ENCODE measurements at regions not wholly inside any gene's neighbourhood (a gene's known extent, or its start where the extent isn't known, plus 50 kb on each side); places are given as distances from the start of the nearest gene placed in this dataset.

GRCh38 chr4:110705440-110705782 is 82.5 kb upstream of the PITX2 start:
- peak; percentile 79 for DNase-seq (ENCODE audit: low spot score)
- Histone ChIP-seq H3K36me3 (ENCODE audit: insufficient read depth, low read length) (peaks cover 5% of the 10 kb centered on the region), H3K4me2 (ENCODE audit: low read length) (peak overlapping the region; percentile 76), H2AFZ (ENCODE audit: low read length) (peak overlapping the region; percentile 59), H3K27ac (ENCODE audit: low read depth, low read length, poor library complexity, severe bottlenecking) (peak overlapping the region; percentile 95), H4K20me1 (ENCODE audit: insufficient read depth, low read length) (no peaks in the 10 kb centered on the region), H3K4me1 (ENCODE audit: insufficient read depth, low read length, poor library complexity, severe bottlenecking) (peaks cover 72% of the 10 kb centered on the region), H3K9me3 (ENCODE audit: low read length) (peaks cover 22% of the 10 kb centered on the region; the same call in 1 of the 2 replicates), H3K4me3 (ENCODE audit: low read depth, low read length, poor library complexity, severe bottlenecking) (peak overlapping the region; percentile 55), H3K9me2 (ENCODE audit: insufficient read depth, low read length) (no peaks in the 10 kb centered on the region), H3K79me2 (ENCODE audit: insufficient read depth, low read depth, low read length) (no peaks in the 10 kb centered on the region)
- ChIA-PET POLR2A (interaction anchor here (1.0 kb wide), 1 partner anchor 44 kb away, joined by 3 read pairs; no protein-coding TSS in a partner anchor), CTCF (ENCODE audit: unreplicated experiment) (no interaction called here)
- intact Hi-C loops (cut with micrococcal nuclease; ENCODE audit: unreplicated experiment), result loop anchor here (2.0 to 10.0 kb wide), 4 partner anchors 83 to 711 kb away; partner anchors contain the start of genes ELOVL6 and PITX2
- TF ChIP-seq EZH2phosphoT487 (IDR thresholded peaks at IDR 0.05; ENCODE audit: borderline replicate concordance, low read depth, low read length) (no peak), CTCF (conservative IDR thresholded peaks at IDR 0.05; ENCODE audit: low read length) (no peak)
- no TSS peak for BruUV-seq (replicated peaks)

DNA sequence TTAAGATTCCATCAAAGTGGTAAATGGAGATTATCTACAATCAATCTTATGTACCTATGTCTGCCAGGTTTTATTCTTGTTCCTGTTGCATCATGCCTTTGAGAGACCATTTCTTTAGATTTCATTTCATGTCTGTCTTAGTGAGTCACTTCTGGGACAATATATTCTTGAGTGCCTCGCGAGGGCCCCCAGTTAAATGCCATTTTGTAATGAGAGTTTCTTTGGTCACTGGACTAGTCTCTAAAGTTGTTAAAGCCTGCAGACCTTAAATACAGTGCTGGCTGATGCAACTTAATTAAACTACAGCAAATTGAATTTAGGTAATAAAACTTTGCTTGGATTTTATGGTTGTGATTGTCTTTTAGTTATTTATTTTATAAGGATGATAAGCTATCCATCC is 87.2 kb upstream of the PITX2 start:
- no TSS peak for BruUV-seq (replicated peaks)
- no peak for DNase-seq (ENCODE audit: low spot score)
- Histone ChIP-seq H3K79me2 (ENCODE audit: insufficient read depth, low read depth, low read length) (no peaks in the 10 kb centered on the region), H3K4me2 (ENCODE audit: low read length) (no peak overlapping the region), H3K4me3 (ENCODE audit: low read depth, low read length, poor library complexity, severe bottlenecking) (no peak overlapping the region), H3K36me3 (ENCODE audit: insufficient read depth, low read length) (peaks cover 5% of the 10 kb centered on the region), H4K20me1 (ENCODE audit: insufficient read depth, low read length) (no peaks in the 10 kb centered on the region), H3K4me1 (ENCODE audit: insufficient read depth, low read length, poor library complexity, severe bottlenecking) (peaks cover 43% of the 10 kb centered on the region), H3K9me2 (ENCODE audit: insufficient read depth, low read length) (no peaks in the 10 kb centered on the region), H3K9me3 (ENCODE audit: low read length) (peaks cover 31% of the 10 kb centered on the region; the same call in 1 of the 2 replicates), H3K27ac (ENCODE audit: low read depth, low read length, poor library complexity, severe bottlenecking) (no peak overlapping the region), H2AFZ (ENCODE audit: low read length) (no peak overlapping the region; the same call in 1 of the 2 replicates)
- TF ChIP-seq EZH2phosphoT487 (IDR thresholded peaks at IDR 0.05; ENCODE audit: borderline replicate concordance, low read depth, low read length) (no peak), CTCF (conservative IDR thresholded peaks at IDR 0.05; ENCODE audit: low read length) (no peak)
- CTCF ChIA-PET (ENCODE audit: unreplicated experiment), result no interaction called here
- POLR2A ChIA-PET, result interaction anchor here (0.6 kb wide), 1 partner anchor 22 kb away, joined by 3 read pairs; no protein-coding TSS in a partner anchor
- intact Hi-C loops (cut with micrococcal nuclease; ENCODE audit: unreplicated experiment), result no loop called here

- no TSS peak for BruUV-seq (replicated peaks)
- H3K4me3 ChIP-seq (ENCODE audit: low read depth, low read length, poor library complexity, severe bottlenecking), result no peak overlapping the region
- no peak overlapping the region for H3K4me2 ChIP-seq (ENCODE audit: low read length)
- H3K9me3 ChIP-seq (ENCODE audit: low read length), result peaks cover 21% of the 10 kb centered on the region; the same call in 1 of the 2 replicates
- ChIA-PET CTCF (ENCODE audit: unreplicated experiment) (no interaction called here), POLR2A (no interaction called here)
- no peaks in the 10 kb centered on the region for H4K20me1 ChIP-seq (ENCODE audit: insufficient read depth, low read length)
- intact Hi-C loops (cut with micrococcal nuclease; ENCODE audit: unreplicated experiment), result no loop called here
- no peaks in the 10 kb centered on the region for H3K79me2 ChIP-seq (ENCODE audit: insufficient read depth, low read depth, low read length)
- H3K27ac ChIP-seq (ENCODE audit: low read depth, low read length, poor library complexity, severe bottlenecking), result no peak overlapping the region
- peaks cover 19% of the 10 kb centered on the region for H3K4me1 ChIP-seq (ENCODE audit: insufficient read depth, low read length, poor library complexity, severe bottlenecking)
- DNase-seq (ENCODE audit: low spot score), result no peak
- TF ChIP-seq CTCF (conservative IDR thresholded peaks at IDR 0.05; ENCODE audit: low read length), result no peak
- no peak for TF ChIP-seq EZH2phosphoT487 (IDR thresholded peaks at IDR 0.05; ENCODE audit: borderline replicate concordance, low read depth, low read length)
- H3K36me3 ChIP-seq (ENCODE audit: insufficient read depth, low read length), result no peaks in the 10 kb centered on the region; the same call in 1 of the 2 replicates
- H3K9me2 ChIP-seq (ENCODE audit: insufficient read depth, low read length), result no peaks in the 10 kb centered on the region
- no peak overlapping the region for H2AFZ ChIP-seq (ENCODE audit: low read length)
Observed at GRCh38 chr4:110712486-110712885, 89.6 kb upstream of the PITX2 start.

All from OCI-LY7 (cell line).